ENCODE measurements at regions not wholly inside any gene's neighbourhood (a gene's known extent, or its start where the extent isn't known, plus 50 kb on each side); places are given as distances from the start of the nearest gene placed in this dataset.

DNA sequence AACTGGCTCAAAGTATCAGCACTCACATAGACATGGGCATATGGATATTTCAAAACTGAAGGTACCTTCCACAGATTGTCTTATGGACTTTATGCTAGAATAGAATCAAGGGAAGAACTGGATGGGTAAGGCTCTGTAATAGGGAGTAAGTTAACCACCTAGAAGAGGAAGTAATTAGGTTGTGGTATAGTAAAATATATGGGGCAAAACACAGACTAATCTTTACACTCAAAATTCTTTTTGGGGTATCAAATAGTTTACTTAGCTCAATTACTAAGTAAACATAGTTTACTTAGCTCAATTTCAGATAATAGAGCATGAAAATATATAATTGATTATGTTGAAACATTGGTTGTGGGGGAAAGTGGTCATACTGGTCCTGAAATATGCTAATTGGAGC, 94.2 kb upstream of the ATXN1 start:
- DNase-seq = no peak
- Histone ChIP-seq H3K9me3 (no peaks in the 10 kb centered on the region), H3K27me3 (no peaks in the 10 kb centered on the region), H3K4me1 (peaks cover 0 to 6% of the 10 kb centered on the region in 2 donors), H3K27ac (no peak overlapping the region), H3K36me3 (no peaks in the 10 kb centered on the region), H3K4me3 (no peak overlapping the region)
- TF ChIP-seq, protein P1, sequence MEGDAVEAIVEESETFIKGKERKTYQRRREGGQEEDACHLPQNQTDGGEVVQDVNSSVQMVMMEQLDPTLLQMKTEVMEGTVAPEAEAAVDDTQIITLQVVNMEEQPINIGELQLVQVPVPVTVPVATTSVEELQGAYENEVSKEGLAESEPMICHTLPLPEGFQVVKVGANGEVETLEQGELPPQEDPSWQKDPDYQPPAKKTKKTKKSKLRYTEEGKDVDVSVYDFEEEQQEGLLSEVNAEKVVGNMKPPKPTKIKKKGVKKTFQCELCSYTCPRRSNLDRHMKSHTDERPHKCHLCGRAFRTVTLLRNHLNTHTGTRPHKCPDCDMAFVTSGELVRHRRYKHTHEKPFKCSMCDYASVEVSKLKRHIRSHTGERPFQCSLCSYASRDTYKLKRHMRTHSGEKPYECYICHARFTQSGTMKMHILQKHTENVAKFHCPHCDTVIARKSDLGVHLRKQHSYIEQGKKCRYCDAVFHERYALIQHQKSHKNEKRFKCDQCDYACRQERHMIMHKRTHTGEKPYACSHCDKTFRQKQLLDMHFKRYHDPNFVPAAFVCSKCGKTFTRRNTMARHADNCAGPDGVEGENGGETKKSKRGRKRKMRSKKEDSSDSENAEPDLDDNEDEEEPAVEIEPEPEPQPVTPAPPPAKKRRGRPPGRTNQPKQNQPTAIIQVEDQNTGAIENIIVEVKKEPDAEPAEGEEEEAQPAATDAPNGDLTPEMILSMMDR (IDR thresholded peaks at IDR 0.05 in 4 of 5, conservative IDR thresholded peaks at IDR 0.05 in 1 of 5) = no peak
- TF ChIP-seq POLR2A (IDR thresholded peaks at IDR 0.05) = no peak
- no peak for ATAC-seq
- intact Hi-C loops (cut with DNase I; ENCODE audit: low total_unique reads) (no loop called here), in situ Hi-C loops (cut with MboI; ENCODE audit: low sequenced_read_pairs in 4 of 4) (no loop called here)

DNA sequence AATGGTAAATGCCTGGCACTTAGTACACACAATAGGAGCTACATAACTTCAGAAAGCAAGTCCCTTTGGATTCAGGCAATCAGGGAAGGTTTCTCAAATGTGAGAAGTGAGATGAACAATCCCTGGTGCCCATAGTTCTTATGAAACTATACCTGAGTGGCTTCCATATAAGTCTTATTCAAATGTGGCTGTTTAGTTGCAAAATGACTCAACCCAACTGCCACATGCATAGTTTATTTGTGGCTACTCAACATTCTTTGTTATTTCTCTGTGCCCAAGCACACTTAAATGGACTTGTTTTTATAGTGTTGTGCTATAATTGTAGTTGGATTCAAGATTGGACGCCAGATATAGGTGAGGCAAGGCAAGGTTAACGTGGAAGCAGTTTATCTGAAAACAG, 93.7 kb upstream of the ATXN1 start:
- in situ Hi-C loops (cut with MboI; ENCODE audit: low sequenced_read_pairs in 4 of 4) (no loop called here), intact Hi-C loops (cut with DNase I; ENCODE audit: low total_unique reads) (loop anchor here (5.0 kb wide), 1 partner anchor 107 kb away; no protein-coding TSS in a partner anchor)
- H3K27ac ChIP-seq = no peak overlapping the region
- H3K4me3 ChIP-seq = no peak overlapping the region
- H3K27me3 ChIP-seq = no peaks in the 10 kb centered on the region
- TF ChIP-seq, protein P1 (IDR thresholded peaks at IDR 0.05 in 4 of 5, conservative IDR thresholded peaks at IDR 0.05 in 1 of 5) = no peak
- TF ChIP-seq POLR2A (IDR thresholded peaks at IDR 0.05) = no peak
- H3K36me3 ChIP-seq = no peaks in the 10 kb centered on the region
- DNase-seq (no peak), ATAC-seq (no peak)
- peaks cover 3 to 11% of the 10 kb centered on the region in 2 donors for H3K4me1 ChIP-seq
- no peaks in the 10 kb centered on the region for H3K9me3 ChIP-seq

- intact Hi-C loops (cut with DNase I; ENCODE audit: low total_unique reads) = loop anchor here (5.0 kb wide), 1 partner anchor 110 kb away; no protein-coding TSS in a partner anchor
- no peak for ATAC-seq
Observed at GRCh38 chr6:16852671-16853070, 91.4 kb upstream of the ATXN1 start.

GRCh38 chr6:16851758-16852157, 90.5 kb upstream of the ATXN1 start:
- ATAC-seq = no peak
- in situ Hi-C loops (cut with MboI; ENCODE audit: low sequenced_read_pairs in 4 of 4) (no loop called here), intact Hi-C loops (cut with DNase I; ENCODE audit: low total_unique reads) (loop anchor here (5.0 kb wide), 1 partner anchor 111 kb away; no protein-coding TSS in a partner anchor)
- no peaks in the 10 kb centered on the region for H3K27me3 ChIP-seq
- DNase-seq = no peak
- TF ChIP-seq, protein P1 (IDR thresholded peaks at IDR 0.05 in 4 of 5, conservative IDR thresholded peaks at IDR 0.05 in 1 of 5) = no peak
- TF ChIP-seq POLR2A (IDR thresholded peaks at IDR 0.05) = no peak
- no peaks in the 10 kb centered on the region for H3K9me3 ChIP-seq
- H3K4me1 ChIP-seq = peaks cover 17 to 24% of the 10 kb centered on the region in 2 donors
- no peak overlapping the region for H3K27ac ChIP-seq
- H3K36me3 ChIP-seq = no peaks in the 10 kb centered on the region
- H3K4me3 ChIP-seq = no peak overlapping the region

More at GRCh38 chr6:16852671-16853070, 91.4 kb upstream of the ATXN1 start:
- no peaks in the 10 kb centered on the region for H3K36me3 ChIP-seq
- no peak for TF ChIP-seq POLR2A (IDR thresholded peaks at IDR 0.05)
- TF ChIP-seq, protein P1 (IDR thresholded peaks at IDR 0.05 in 4 of 5, conservative IDR thresholded peaks at IDR 0.05 in 1 of 5) = no peak
- no peak for DNase-seq
- H3K27ac ChIP-seq = no peak overlapping the region
- H3K9me3 ChIP-seq = no peaks in the 10 kb centered on the region
- no peaks in the 10 kb centered on the region for H3K27me3 ChIP-seq
- H3K4me3 ChIP-seq = no peak overlapping the region
- peaks cover 17 to 24% of the 10 kb centered on the region in 2 donors for H3K4me1 ChIP-seq
- in situ Hi-C loops (cut with MboI; ENCODE audit: low sequenced_read_pairs in 4 of 4) = no loop called here

DNA sequence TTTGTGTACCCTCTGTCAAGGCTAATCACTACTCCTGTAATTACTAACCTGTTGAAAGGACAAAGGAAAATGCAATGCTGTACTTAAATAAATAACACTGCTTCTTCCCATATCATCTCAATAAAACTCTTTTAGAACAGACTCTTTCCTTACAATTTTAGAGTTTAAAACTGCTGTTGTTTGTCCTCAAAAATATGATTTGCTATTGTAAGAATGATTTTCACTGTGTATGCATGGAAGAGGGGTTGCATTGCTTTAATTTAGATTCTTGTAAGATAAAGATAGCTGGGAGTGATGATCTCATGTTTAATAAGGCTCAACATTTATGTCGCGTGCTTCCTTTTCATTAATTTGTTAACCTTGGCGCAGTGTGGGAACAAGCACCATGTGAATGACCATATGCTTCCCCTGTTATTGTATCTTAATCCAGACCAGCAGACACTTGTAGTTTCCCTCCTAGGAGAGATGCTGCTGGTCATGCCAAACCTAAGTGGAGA, 89.8 kb upstream of the ATXN1 start:
- Histone ChIP-seq H3K27ac (no peak overlapping the region), H3K36me3 (no peaks in the 10 kb centered on the region), H3K4me1 (peaks cover 17 to 24% of the 10 kb centered on the region in 2 donors), H3K27me3 (no peaks in the 10 kb centered on the region), H3K9me3 (no peaks in the 10 kb centered on the region), H3K4me3 (no peak overlapping the region)
- DNase-seq (no peak), ATAC-seq (no peak)
- intact Hi-C loops (cut with DNase I; ENCODE audit: low total_unique reads) = loop anchor here (5.0 kb wide), 1 partner anchor 111 kb away; no protein-coding TSS in a partner anchor
- TF ChIP-seq, protein P1 (IDR thresholded peaks at IDR 0.05 in 4 of 5, conservative IDR thresholded peaks at IDR 0.05 in 1 of 5) = no peak
- no peak for TF ChIP-seq POLR2A (IDR thresholded peaks at IDR 0.05)
- in situ Hi-C loops (cut with MboI; ENCODE audit: low sequenced_read_pairs in 4 of 4) = no loop called here
